Activated gamma-delta T cell treated with anti-CD3 and anti-CD28 coated beads, Interleukin-2, amount 50 U/mL, for 16 hours (primary cell): ENCODE measurements at regions not wholly inside any gene's neighbourhood (a gene's known extent, or its start where the extent isn't known, plus 50 kb on each side); places are given as distances from the start of the nearest gene placed in this dataset.

Experiments used
- DNase-seq: peaks from one replicate; pipeline ENCODE4 v3.0.0-alpha.2; 2020; ENCODE audit warnings: low read depth

GRCh38 chr3:41041899-41042298 lies 157.4 kb upstream of the CTNNB1 start:
- no peak for DNase-seq

GRCh38 chr3:41044523-41044922 lies 154.8 kb upstream of the CTNNB1 start:
- no peak for DNase-seq

- DNase-seq, result no peak
Measured at GRCh38 chr3:41045491-41045890, 153.8 kb upstream of the CTNNB1 start.

- no peak for DNase-seq
Measured at GRCh38 chr3:41050144-41050543, 149.2 kb upstream of the CTNNB1 start.

GRCh38 chr3:41053220-41053619 lies 146.1 kb upstream of the CTNNB1 start:
- DNase-seq, result no peak

- DNase-seq, result no peak
Measured at GRCh38 chr3:41060106-41060505, 139.2 kb upstream of the CTNNB1 start.

- DNase-seq, result no peak
Measured at GRCh38 chr3:41064070-41064469, 135.2 kb upstream of the CTNNB1 start.

GRCh38 chr3:41064526-41064925 lies 134.8 kb upstream of the CTNNB1 start:
- no peak for DNase-seq

GRCh38 chr3:41065340-41065739 lies 134.0 kb upstream of the CTNNB1 start:
- DNase-seq, result no peak

- no peak for DNase-seq
Measured at GRCh38 chr3:41073190-41073589, 126.1 kb upstream of the CTNNB1 start.

GRCh38 chr3:41075975-41076374 lies 123.3 kb upstream of the CTNNB1 start:
- DNase-seq, result no peak

GRCh38 chr3:41076399-41076798 lies 122.9 kb upstream of the CTNNB1 start:
- DNase-seq, result no peak

GRCh38 chr3:41080141-41080540 lies 119.2 kb upstream of the CTNNB1 start:
- DNase-seq, result no peak

GRCh38 chr3:41088882-41089281 lies 110.4 kb upstream of the CTNNB1 start:
- DNase-seq, result no peak

GRCh38 chr3:41089566-41089965 lies 109.7 kb upstream of the CTNNB1 start:
- DNase-seq, result no peak

GRCh38 chr3:41092844-41093243 lies 106.5 kb upstream of the CTNNB1 start:
- no peak for DNase-seq

GRCh38 chr3:41093476-41093875 lies 105.8 kb upstream of the CTNNB1 start:
- no peak for DNase-seq

- DNase-seq, result no peak
Measured at GRCh38 chr3:41094351-41094750, 105.0 kb upstream of the CTNNB1 start.

- no peak for DNase-seq
Measured at GRCh38 chr3:41095702-41096101, 103.6 kb upstream of the CTNNB1 start.

GRCh38 chr3:41097896-41098496 lies 101.3 kb upstream of the CTNNB1 start:
- no peak for DNase-seq

- no peak for DNase-seq
Measured at GRCh38 chr3:41101231-41101630, 98.1 kb upstream of the CTNNB1 start.

GRCh38 chr3:41102053-41102556 lies 97.2 kb upstream of the CTNNB1 start:
- DNase-seq, result no peak

GRCh38 chr3:41102750-41103149 lies 96.6 kb upstream of the CTNNB1 start:
- no peak for DNase-seq

- DNase-seq, result no peak
Measured at GRCh38 chr3:41103200-41103599, 96.1 kb upstream of the CTNNB1 start.

GRCh38 chr3:41104147-41104546 lies 95.2 kb upstream of the CTNNB1 start:
- no peak for DNase-seq
